Natural killer cell treated with Interleukin-12 subunit alpha and Interleukin-12 subunit beta and Interleukin-15 and Interleukin-18, amount 100 ng/mL, for 72 hours (primary cell): ENCODE measurements at regions not wholly inside any gene's neighbourhood (a gene's known extent, or its start where the extent isn't known, plus 50 kb on each side); places are given as distances from the start of the nearest gene placed in this dataset.

Experiments used
- ATAC-seq, 2 donors: fragments of 150-1000 bp; cut with Tn5 transposase in 1 of 2; sonication (Bioruptor Pico), chemical (Tn5 transposase) in 1 of 2; 2 replicates each; pipeline ENCODE4 v1.10.0; 2021
- DNase-seq: peaks from one replicate; pipeline ENCODE4 v3.0.0; 2022; ENCODE audit warnings: low spot score
- H3K27ac Mint-ChIP-seq, 2 donors: 1 replicate in 1 of 2; 2 replicates in 1 of 2; pipeline ENCODE4 v1.8.0; 2022; ENCODE audit warnings: mixed read lengths in 2 of 2, mild to moderate bottlenecking in 1 of 2, moderate library complexity in 1 of 2
- H3K27me3 Mint-ChIP-seq, 2 donors: 1 replicate in 1 of 2; 2 replicates in 1 of 2; pipeline ENCODE4 v1.8.0; 2022; ENCODE audit warnings: mixed read lengths in 2 of 2
- H3K36me3 Mint-ChIP-seq: one replicate; pipeline ENCODE4 v1.8.0; 2022; ENCODE audit warnings: mixed read lengths
- H3K4me1 Mint-ChIP-seq, 2 donors: 1 replicate in 1 of 2; 2 replicates in 1 of 2; pipeline ENCODE4 v1.8.0; 2022; ENCODE audit warnings: low read depth in 2 of 2, mixed read lengths in 2 of 2, mild to moderate bottlenecking in 1 of 2
- H3K4me3 Mint-ChIP-seq: one replicate; pipeline ENCODE4 v1.8.0; 2022; ENCODE audit warnings: mixed read lengths
- H3K9me3 Mint-ChIP-seq: 2 replicates; pipeline ENCODE4 v1.8.0; 2022; ENCODE audit warnings: mixed read lengths

GRCh38 chr4:181656748-181657147 lies 586.5 kb upstream of the TENM3 start:
- Mint-ChIP-seq H3K27ac (no peak overlapping the region), H3K36me3 (peaks cover 4% of the 10 kb centered on the region), H3K4me1 (no peaks in the 10 kb centered on the region), H3K9me3 (peaks cover 23% of the 10 kb centered on the region), H3K4me3 (no peak overlapping the region), H3K27me3 (no peaks in the 10 kb centered on the region)
- no peak for ATAC-seq
- no peak for DNase-seq

DNA sequence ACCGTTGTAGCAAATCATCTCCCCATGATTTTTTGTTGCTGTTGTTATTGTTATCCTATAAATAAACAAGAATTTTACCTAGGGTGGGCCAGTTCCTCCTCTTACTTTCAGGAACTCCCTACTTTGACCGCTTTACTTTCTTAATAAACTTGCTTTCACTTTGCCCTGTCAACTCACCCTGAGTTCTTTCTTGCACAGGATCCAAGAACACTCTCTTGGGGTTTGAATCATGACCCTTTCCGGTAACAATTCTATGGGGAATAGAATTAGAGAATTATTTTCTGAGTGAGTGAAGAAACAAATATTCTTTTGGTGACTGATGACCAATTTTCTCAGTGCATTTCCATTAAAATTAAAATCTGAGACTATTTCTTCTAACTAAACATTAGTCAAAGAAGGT lies 584.0 kb upstream of the TENM3 start:
- Mint-ChIP-seq H3K9me3 (peaks cover 17% of the 10 kb centered on the region), H3K27me3 (no peaks in the 10 kb centered on the region), H3K27ac (no peak overlapping the region), H3K36me3 (peaks cover 4% of the 10 kb centered on the region), H3K4me1 (no peaks in the 10 kb centered on the region), H3K4me3 (no peak overlapping the region)
- no peak for ATAC-seq
- DNase-seq, result no peak

DNA sequence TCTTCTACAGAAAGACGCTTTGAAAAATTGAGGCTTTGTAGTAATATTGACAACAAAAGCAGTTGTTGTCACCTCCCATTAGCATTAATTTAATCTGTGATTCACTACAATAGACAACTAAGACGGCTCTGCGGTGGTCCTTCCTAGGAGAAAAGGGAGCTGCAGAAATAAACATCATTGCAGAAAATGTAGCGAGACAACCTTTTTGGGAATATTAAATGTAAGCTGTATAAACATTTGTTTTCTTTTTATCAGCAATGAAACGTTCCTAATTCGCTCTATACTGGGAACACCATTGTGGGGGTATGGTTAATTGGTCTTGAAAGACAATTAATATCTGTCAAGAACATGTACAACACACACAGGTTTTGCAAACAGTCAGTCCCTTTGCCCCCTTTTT lies 583.3 kb upstream of the TENM3 start:
- ATAC-seq (no peak), DNase-seq (no peak)
- H3K9me3 Mint-ChIP-seq, result peaks cover 14% of the 10 kb centered on the region
- peaks cover 4% of the 10 kb centered on the region for H3K36me3 Mint-ChIP-seq
- no peak overlapping the region for H3K4me3 Mint-ChIP-seq
- H3K27me3 Mint-ChIP-seq, result no peaks in the 10 kb centered on the region
- no peaks in the 10 kb centered on the region for H3K4me1 Mint-ChIP-seq
- H3K27ac Mint-ChIP-seq, result no peak overlapping the region

DNA sequence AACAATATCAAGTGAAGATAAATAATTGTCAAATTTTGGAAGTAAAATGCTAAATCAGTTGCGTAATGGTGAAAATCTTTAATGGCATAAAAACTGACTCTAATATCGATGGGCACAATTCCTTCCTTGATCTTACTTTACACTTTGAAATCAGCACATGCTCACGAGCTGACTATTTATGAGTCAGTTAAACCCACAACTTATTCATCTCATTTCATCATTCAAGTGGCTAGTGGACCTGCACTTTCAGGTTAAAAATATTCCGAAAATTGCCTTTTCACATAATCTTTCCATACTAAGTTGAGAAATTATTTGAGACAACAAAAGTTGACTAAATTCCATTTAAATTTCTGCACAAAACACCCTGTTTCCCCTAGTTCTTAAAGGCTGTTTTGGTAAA lies 582.1 kb upstream of the TENM3 start:
- Mint-ChIP-seq H3K27ac (no peak overlapping the region), H3K27me3 (no peaks in the 10 kb centered on the region), H3K4me1 (no peaks in the 10 kb centered on the region), H3K36me3 (peaks cover 4% of the 10 kb centered on the region), H3K9me3 (peaks cover 11% of the 10 kb centered on the region), H3K4me3 (no peak overlapping the region)
- no peak for DNase-seq
- no peak for ATAC-seq

DNA sequence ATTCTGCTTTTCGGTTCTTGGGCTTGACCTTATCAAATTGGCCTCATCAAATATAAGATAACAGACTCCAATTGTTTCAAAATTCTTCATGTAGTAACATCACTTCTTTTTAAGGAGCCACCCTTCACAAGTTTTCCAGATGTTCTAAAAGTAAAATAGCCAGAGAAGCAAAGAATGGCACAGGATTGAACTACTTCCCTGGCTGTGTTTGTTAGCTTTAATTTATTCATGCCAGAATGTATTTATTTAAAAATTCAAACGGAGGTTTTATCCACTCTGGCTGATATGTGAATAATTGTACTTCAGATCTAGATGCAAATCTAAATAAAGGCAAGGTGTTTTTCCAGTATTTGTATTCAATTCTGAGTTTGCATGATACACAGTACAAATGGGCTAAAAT lies 581.3 kb upstream of the TENM3 start:
- no peak overlapping the region for H3K27ac Mint-ChIP-seq
- no peaks in the 10 kb centered on the region for H3K27me3 Mint-ChIP-seq
- ATAC-seq (no peak), DNase-seq (no peak)
- H3K9me3 Mint-ChIP-seq, result peaks cover 5% of the 10 kb centered on the region
- H3K4me3 Mint-ChIP-seq, result no peak overlapping the region
- H3K4me1 Mint-ChIP-seq, result no peaks in the 10 kb centered on the region
- no peaks in the 10 kb centered on the region for H3K36me3 Mint-ChIP-seq

DNA sequence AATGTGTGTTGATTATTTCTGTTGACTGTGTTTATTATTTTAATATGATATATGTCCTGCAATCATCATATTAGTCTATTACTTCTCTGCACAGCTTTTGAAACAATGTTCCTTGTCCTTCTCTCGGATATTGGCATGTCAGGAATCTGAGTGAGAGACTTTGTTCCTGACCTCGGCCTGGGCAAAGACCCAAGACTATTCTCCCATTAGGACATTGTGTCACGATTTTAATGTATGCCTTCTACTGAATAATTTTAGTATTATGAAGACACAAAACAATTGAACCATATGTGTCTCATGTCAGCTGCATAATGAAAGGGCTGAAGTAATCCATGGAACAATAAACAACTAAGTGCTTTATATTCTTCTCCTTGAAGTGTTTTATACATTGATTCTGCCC lies 580.8 kb upstream of the TENM3 start:
- Mint-ChIP-seq H3K9me3 (peaks cover 8% of the 10 kb centered on the region), H3K36me3 (no peaks in the 10 kb centered on the region), H3K27me3 (no peaks in the 10 kb centered on the region), H3K4me1 (no peaks in the 10 kb centered on the region), H3K4me3 (no peak overlapping the region), H3K27ac (no peak overlapping the region)
- ATAC-seq (no peak), DNase-seq (no peak)

DNA sequence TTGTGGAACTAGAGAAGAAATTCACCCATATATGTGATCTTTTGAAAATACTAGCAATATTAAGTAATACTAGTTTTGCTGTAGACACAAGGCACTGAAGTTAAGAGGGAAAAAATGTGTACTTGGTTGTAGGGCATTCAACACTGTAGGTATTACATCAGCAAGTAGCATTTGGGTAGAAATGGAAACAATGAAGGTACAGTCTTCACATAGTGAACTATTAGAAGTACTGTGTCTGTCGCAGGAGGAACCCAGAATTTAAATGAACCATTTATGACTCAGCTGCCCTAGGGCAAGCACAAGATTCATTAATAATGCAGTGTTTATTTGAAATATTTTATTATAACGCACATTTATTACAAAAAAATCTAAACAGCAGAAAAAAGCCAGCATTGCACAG lies 572.7 kb upstream of the TENM3 start:
- H3K4me1 Mint-ChIP-seq, result no peaks in the 10 kb centered on the region
- H3K27me3 Mint-ChIP-seq, result no peaks in the 10 kb centered on the region
- DNase-seq, result no peak
- no peak overlapping the region for H3K4me3 Mint-ChIP-seq
- no peak overlapping the region for H3K27ac Mint-ChIP-seq
- H3K9me3 Mint-ChIP-seq, result peaks cover 9% of the 10 kb centered on the region
- no peaks in the 10 kb centered on the region for H3K36me3 Mint-ChIP-seq
- ATAC-seq, result no peak

DNA sequence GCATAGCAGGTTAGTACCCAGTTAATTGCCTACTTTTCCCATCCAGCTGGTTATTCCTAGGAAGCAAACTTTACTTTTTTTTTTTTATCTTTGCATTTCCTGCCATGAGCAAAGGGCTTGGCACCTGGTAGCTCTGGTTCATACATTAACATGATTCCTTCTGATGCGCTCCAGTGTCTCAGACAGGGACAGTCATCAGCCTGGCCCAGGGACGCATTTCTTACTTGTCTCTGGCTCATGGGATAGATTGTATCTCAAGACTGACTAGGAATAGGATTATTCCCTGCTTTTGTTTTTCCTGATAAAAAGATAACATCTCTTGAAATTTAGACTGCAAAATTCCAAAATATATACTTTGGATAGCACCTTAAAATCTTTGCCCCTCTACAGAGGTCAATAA lies 571.5 kb upstream of the TENM3 start:
- DNase-seq, result no peak
- H3K9me3 Mint-ChIP-seq, result peaks cover 9% of the 10 kb centered on the region
- no peak overlapping the region for H3K27ac Mint-ChIP-seq
- no peaks in the 10 kb centered on the region for H3K4me1 Mint-ChIP-seq
- no peak for ATAC-seq
- no peak overlapping the region for H3K4me3 Mint-ChIP-seq
- H3K27me3 Mint-ChIP-seq, result no peaks in the 10 kb centered on the region
- H3K36me3 Mint-ChIP-seq, result no peaks in the 10 kb centered on the region

GRCh38 chr4:181672751-181673150 lies 570.5 kb upstream of the TENM3 start:
- H3K36me3 Mint-ChIP-seq, result no peaks in the 10 kb centered on the region
- H3K9me3 Mint-ChIP-seq, result peaks cover 12% of the 10 kb centered on the region
- no peak for ATAC-seq

DNA sequence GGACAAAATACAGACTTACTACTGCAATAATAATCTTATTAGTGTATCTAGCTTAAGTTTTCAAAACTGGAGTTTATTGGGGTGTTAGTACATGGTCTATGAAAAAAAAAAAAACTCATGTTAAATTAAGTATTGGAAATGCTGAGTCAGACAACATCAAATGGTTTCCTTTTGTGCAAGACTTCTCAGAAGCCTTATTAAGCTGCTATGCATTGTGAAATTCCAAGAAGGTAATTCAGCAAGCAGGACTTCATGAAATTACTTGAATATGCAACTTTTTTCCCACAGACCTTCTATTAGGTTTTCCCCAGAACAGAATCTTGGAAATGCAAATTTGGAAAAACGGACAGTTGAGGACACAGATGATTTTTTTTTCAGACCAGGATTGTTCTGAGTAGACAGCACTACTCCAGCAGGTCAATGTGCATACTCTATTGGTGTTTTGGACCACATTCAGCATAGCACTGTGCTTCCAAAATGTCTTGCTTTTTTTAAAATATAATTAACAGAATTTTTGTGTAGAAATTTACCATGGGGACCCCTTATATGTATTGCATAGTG lies 568.8 kb upstream of the TENM3 start:
- no peaks in the 10 kb centered on the region for H3K27me3 Mint-ChIP-seq
- H3K4me3 Mint-ChIP-seq, result no peak overlapping the region
- H3K27ac Mint-ChIP-seq, result no peak overlapping the region
- DNase-seq (no peak), ATAC-seq (no peak)
- H3K4me1 Mint-ChIP-seq, result no peaks in the 10 kb centered on the region
- no peaks in the 10 kb centered on the region for H3K36me3 Mint-ChIP-seq
- H3K9me3 Mint-ChIP-seq, result peaks cover 11% of the 10 kb centered on the region

More at GRCh38 chr4:181672751-181673150, 570.5 kb upstream of the TENM3 start:
- DNase-seq, result no peak
- H3K27me3 Mint-ChIP-seq, result no peaks in the 10 kb centered on the region
- H3K27ac Mint-ChIP-seq, result no peak overlapping the region
- H3K4me1 Mint-ChIP-seq, result no peaks in the 10 kb centered on the region
- no peak overlapping the region for H3K4me3 Mint-ChIP-seq

DNA sequence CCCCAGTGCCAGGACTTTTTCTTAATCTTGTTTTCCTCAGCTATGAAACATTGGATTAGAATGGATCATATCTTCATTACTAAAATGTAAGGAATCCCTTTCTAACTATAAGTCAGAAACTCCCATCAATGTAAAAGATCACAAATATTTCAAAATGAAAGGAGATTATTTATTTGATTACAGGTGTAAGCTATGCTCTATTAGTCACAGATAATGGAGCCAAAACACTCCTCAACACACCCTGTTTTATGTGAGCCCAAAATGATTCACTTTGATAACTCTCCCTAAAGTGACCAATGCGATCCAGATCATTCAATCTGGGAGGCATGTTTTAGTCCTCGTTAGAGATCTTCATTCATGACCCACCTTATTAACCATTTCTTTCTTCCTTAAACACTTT lies 566.7 kb upstream of the TENM3 start:
- Mint-ChIP-seq H3K27ac (no peak overlapping the region), H3K36me3 (no peaks in the 10 kb centered on the region), H3K27me3 (no peaks in the 10 kb centered on the region), H3K4me3 (no peak overlapping the region), H3K9me3 (peaks cover 11% of the 10 kb centered on the region), H3K4me1 (no peaks in the 10 kb centered on the region)
- ATAC-seq (no peak), DNase-seq (no peak)

- ATAC-seq (no peak), DNase-seq (no peak)
- H3K36me3 Mint-ChIP-seq, result no peaks in the 10 kb centered on the region
- H3K4me1 Mint-ChIP-seq, result no peaks in the 10 kb centered on the region
- H3K27me3 Mint-ChIP-seq, result no peaks in the 10 kb centered on the region
- peaks cover 11% of the 10 kb centered on the region for H3K9me3 Mint-ChIP-seq
- H3K27ac Mint-ChIP-seq, result no peak overlapping the region
- no peak overlapping the region for H3K4me3 Mint-ChIP-seq
Measured at GRCh38 chr4:181677201-181677600, 566.0 kb upstream of the TENM3 start.

DNA sequence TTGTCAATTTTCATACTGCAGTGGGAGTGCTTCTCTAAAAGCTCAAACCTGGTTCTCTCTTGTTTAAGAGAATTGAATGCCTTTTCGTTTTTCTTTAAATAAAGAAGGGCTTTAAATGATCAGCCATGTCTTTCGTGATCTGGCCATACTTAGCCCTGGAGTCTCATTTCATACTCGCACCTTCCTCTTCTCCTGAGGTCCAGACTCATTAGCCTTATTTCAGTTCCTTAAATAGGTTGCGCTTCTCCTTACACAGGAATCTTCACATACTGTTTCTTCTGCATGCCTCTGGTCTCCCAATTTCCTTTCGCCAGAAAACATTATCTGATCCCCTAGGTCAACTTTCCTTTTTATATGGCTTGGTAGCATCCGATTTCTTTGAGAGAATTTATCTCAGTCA lies 565.6 kb upstream of the TENM3 start:
- H3K4me3 Mint-ChIP-seq, result no peak overlapping the region
- H3K27me3 Mint-ChIP-seq, result no peaks in the 10 kb centered on the region
- H3K27ac Mint-ChIP-seq, result no peak overlapping the region
- peaks cover 11% of the 10 kb centered on the region for H3K9me3 Mint-ChIP-seq
- no peaks in the 10 kb centered on the region for H3K4me1 Mint-ChIP-seq
- DNase-seq, result no peak
- ATAC-seq, result no peak
- no peaks in the 10 kb centered on the region for H3K36me3 Mint-ChIP-seq

- no peak for ATAC-seq
- H3K27ac Mint-ChIP-seq, result no peak overlapping the region
- no peak for DNase-seq
- peaks cover 11% of the 10 kb centered on the region for H3K9me3 Mint-ChIP-seq
- no peaks in the 10 kb centered on the region for H3K27me3 Mint-ChIP-seq
- no peak overlapping the region for H3K4me3 Mint-ChIP-seq
- no peaks in the 10 kb centered on the region for H3K36me3 Mint-ChIP-seq
- no peaks in the 10 kb centered on the region for H3K4me1 Mint-ChIP-seq
Measured at GRCh38 chr4:181679754-181680153, 563.4 kb upstream of the TENM3 start.

- Mint-ChIP-seq H3K4me1 (no peaks in the 10 kb centered on the region), H3K9me3 (peaks cover 6% of the 10 kb centered on the region), H3K36me3 (no peaks in the 10 kb centered on the region), H3K27ac (no peak overlapping the region), H3K27me3 (no peaks in the 10 kb centered on the region), H3K4me3 (no peak overlapping the region)
- DNase-seq (no peak), ATAC-seq (no peak)
Measured at GRCh38 chr4:181682367-181683047, 560.7 kb upstream of the TENM3 start.
